ENCODE measurements at regions not wholly inside any gene's neighbourhood (a gene's known extent, or its start where the extent isn't known, plus 50 kb on each side); places are given as distances from the start of the nearest gene placed in this dataset.
"Not testable (repeated sequence)": the region's sequence is repeated elsewhere in the genome, so short reads cannot be mapped to it uniquely, and the experiment has no call there.

GRCh38 chr11:127965939-127966668 lies 621.3 kb downstream of the ETS1 start:
- no peak for DNase-seq (ENCODE audit: low spot score)

GRCh38 chr11:127962416-127962815 lies 624.9 kb downstream of the ETS1 start:
- no peak for DNase-seq (ENCODE audit: low spot score)

GRCh38 chr11:127950162-127950561 lies 637.2 kb downstream of the ETS1 start:
- DNase-seq (ENCODE audit: low spot score): no peak

GRCh38 chr11:127943763-127944162 lies 643.6 kb downstream of the ETS1 start:
- no peak for DNase-seq (ENCODE audit: low spot score)

- no peak for DNase-seq (ENCODE audit: low spot score)
Observed at GRCh38 chr11:127943152-127943551, 644.2 kb downstream of the ETS1 start.

- DNase-seq (ENCODE audit: low spot score): not testable (repeated sequence)
Observed at GRCh38 chr11:127941554-127941953, 645.8 kb downstream of the ETS1 start.

GRCh38 chr11:127939000-127939399 lies 648.4 kb downstream of the ETS1 start:
- DNase-seq (ENCODE audit: low spot score): no peak

GRCh38 chr11:127935081-127935480 lies 652.3 kb downstream of the ETS1 start:
- DNase-seq (ENCODE audit: low spot score): no peak

GRCh38 chr11:127933961-127934360 lies 653.4 kb downstream of the ETS1 start:
- not testable (repeated sequence) for DNase-seq (ENCODE audit: low spot score)

GRCh38 chr11:127931803-127932202 lies 655.6 kb downstream of the ETS1 start:
- no peak for DNase-seq (ENCODE audit: low spot score)

GRCh38 chr11:127926721-127927120 lies 660.6 kb downstream of the ETS1 start:
- no peak for DNase-seq (ENCODE audit: low spot score)

- DNase-seq (ENCODE audit: low spot score): no peak
Observed at GRCh38 chr11:127925475-127925874, 661.9 kb downstream of the ETS1 start.

GRCh38 chr11:127919206-127920000 lies 668.0 kb downstream of the ETS1 start:
- no peak for DNase-seq (ENCODE audit: low spot score)

- DNase-seq (ENCODE audit: low spot score): no peak
Observed at GRCh38 chr11:127902382-127902781, 685.0 kb downstream of the ETS1 start.

GRCh38 chr11:127898422-127899365 lies 688.7 kb downstream of the ETS1 start:
- DNase-seq (ENCODE audit: low spot score): no peak

- DNase-seq (ENCODE audit: low spot score): no peak
Observed at GRCh38 chr11:127895776-127896175, 691.6 kb downstream of the ETS1 start.

- no peak for DNase-seq (ENCODE audit: low spot score)
Observed at GRCh38 chr11:127894316-127894715, 693.0 kb downstream of the ETS1 start.

GRCh38 chr11:127890030-127890615 lies 697.2 kb downstream of the ETS1 start:
- no peak for DNase-seq (ENCODE audit: low spot score)

GRCh38 chr11:127888386-127888785 lies 699.0 kb downstream of the ETS1 start:
- no peak for DNase-seq (ENCODE audit: low spot score)

- no peak for DNase-seq (ENCODE audit: low spot score)
Observed at GRCh38 chr11:127875131-127875530, 712.2 kb downstream of the ETS1 start.

- DNase-seq (ENCODE audit: low spot score): no peak
Observed at GRCh38 chr11:127873478-127873877, 713.9 kb downstream of the ETS1 start.

GRCh38 chr11:127866109-127866508 lies 721.2 kb downstream of the ETS1 start:
- DNase-seq (ENCODE audit: low spot score): no peak
